22Rv1 (cell line): ENCODE measurements at regions not wholly inside any gene's neighbourhood (a gene's known extent, or its start where the extent isn't known, plus 50 kb on each side); places are given as distances from the start of the nearest gene placed in this dataset.

Experiments
- ZFX ChIP-seq: fragments of 450-650 bp; IDR thresholded peaks from 2 replicates; pipeline ENCODE4 v1.6.1; 2017; ENCODE audit warnings: antibody characterized with exemption, borderline replicate concordance
- TF ChIP-seq, protein P1 (sequence below): fragments of 450-650 bp; IDR thresholded peaks from 2 replicates; pipeline ENCODE4 v1.5.1; 2017; ENCODE audit warnings: mild to moderate bottlenecking

DNA sequence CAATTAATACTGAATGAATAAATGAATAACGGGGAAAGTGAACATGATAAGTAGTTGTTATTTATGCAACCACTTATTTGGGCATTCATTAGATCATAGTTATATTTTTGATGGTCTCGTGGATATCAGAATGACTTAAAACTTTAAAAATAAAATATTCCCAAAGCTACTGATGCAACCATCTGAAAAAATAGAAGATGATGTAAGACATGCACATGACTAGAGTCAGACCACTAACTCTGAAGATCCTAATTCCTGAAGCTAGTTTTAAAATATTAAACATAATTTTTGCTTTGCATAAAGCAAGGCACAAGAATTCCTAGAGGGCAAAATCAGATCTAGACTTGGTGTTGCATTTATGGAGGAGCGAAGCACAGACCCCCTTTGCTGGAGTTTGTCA lies 616.1 kb downstream of the IRS1 start:
- TF ChIP-seq, protein P1, sequence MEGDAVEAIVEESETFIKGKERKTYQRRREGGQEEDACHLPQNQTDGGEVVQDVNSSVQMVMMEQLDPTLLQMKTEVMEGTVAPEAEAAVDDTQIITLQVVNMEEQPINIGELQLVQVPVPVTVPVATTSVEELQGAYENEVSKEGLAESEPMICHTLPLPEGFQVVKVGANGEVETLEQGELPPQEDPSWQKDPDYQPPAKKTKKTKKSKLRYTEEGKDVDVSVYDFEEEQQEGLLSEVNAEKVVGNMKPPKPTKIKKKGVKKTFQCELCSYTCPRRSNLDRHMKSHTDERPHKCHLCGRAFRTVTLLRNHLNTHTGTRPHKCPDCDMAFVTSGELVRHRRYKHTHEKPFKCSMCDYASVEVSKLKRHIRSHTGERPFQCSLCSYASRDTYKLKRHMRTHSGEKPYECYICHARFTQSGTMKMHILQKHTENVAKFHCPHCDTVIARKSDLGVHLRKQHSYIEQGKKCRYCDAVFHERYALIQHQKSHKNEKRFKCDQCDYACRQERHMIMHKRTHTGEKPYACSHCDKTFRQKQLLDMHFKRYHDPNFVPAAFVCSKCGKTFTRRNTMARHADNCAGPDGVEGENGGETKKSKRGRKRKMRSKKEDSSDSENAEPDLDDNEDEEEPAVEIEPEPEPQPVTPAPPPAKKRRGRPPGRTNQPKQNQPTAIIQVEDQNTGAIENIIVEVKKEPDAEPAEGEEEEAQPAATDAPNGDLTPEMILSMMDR: no peak
- TF ChIP-seq ZFX: no peak
